SIG-M5 treated with dmso at 0.1 percent for 504 hours (cell line): ENCODE measurements at regions not wholly inside any gene's neighbourhood (a gene's known extent, or its start where the extent isn't known, plus 50 kb on each side); places are given as distances from the start of the nearest gene placed in this dataset.

Experiments used
- DNase-seq: peaks from one replicate; lab custom pipeline; 2025; ENCODE audit not compliant: unreplicated experiment; lab: John Stamatoyannopoulos, UW

DNA sequence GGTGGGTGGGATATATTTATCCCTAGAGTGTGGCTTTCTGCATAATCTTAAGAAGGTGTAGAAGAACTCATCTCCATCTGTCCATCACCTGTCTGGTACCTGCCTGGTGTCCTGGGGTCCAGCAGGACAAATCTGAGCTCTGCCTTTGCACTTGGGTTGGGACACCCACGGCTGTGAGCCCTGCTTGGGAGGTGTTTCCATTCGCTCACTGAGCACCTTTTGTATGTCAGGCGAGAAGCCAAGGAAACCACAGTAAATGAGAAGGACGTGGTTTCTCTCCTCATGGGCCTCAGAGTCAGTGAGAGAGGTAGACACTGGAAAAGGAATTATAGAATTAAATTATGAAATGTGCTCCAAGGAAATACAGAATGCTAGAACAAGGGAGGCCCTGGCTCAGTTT is 555.9 kb downstream of the MIAT start:
- DNase-seq, result no peak

GRCh38 chr22:27213766-27214581 is 556.6 kb downstream of the MIAT start:
- no peak for DNase-seq

DNA sequence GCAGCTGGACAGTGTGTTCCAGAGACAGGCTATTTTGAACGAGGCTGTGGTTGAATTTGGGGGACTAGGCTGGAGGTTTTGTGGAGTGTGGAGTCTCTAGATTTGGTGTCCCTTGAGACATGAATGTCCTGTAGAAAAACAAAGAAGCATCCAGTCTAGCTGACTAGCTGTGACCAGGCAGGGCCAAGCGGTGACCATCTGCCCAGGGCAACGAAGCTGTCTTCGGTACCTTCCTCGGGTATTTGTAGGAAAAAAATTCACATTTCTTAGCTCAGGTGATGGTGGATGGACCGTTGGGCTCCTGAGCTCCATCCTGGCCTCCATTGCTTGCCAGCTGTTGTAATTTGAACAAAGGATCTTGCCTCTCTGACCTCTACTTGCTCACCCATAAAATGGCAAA is 557.3 kb downstream of the MIAT start:
- DNase-seq, result no peak

DNA sequence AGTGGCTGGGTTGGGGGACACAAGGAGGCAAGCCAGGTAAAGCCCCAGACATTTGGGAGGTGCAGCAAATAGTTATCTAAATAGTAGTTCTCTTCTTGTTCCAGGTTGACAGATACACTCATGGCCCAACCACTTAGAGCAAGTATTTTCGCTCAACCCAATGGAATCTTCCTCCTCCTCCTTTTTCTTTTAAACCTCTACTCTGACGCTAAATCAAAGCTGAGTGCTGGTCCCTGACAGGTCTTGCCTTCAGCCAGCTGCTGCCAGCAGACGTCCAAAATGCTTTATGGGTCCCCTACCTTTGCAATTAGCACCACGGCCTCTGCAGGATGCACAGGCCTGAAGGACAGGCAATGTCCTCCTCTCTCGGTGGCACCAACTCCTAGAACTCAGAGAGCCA is 558.5 kb downstream of the MIAT start:
- DNase-seq, result no peak

DNA sequence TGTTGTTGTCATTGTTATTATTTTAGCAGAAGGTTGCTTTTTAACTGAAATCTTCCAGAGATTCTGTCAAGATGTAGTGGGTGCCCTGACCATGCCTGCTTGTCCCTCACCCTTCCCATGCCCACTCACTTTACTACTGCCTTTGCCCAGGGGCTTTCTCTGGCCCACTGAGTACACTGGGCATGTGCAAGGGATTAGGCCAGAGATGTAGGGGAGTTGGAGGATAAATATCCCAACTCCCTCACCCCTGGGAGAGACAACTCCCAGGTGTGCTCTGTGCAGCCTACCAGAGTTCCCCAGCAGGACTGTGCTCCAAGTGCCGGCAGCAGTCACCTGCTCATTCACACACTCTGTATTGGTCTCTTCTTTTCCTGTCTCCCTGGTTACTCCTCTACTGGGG is 559.1 kb downstream of the MIAT start:
- DNase-seq, result no peak

GRCh38 chr22:27217154-27217553 is 559.8 kb downstream of the MIAT start:
- no peak for DNase-seq

- no peak for DNase-seq
Observed at GRCh38 chr22:27218012-27218920, 560.9 kb downstream of the MIAT start.

DNA sequence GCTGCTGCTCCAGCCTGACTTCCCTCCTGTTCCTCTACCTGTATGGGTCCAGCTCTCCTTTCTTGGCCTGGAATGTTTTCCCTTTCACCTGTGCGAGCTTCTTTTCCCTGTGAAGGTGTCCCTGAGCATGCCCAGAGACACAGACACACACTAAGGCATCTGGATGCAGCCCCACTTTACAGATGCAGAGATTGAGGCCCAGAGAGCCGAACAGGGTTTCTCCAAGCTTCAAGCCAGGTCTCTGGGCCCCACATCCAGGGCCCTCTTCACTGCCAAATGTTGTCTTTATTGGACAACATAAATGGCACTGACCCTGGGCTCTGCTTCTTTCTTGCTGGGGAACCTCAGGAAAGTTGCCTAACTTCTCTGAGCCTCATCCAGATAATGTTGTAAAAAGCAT is 561.6 kb downstream of the MIAT start:
- DNase-seq, result no peak

DNA sequence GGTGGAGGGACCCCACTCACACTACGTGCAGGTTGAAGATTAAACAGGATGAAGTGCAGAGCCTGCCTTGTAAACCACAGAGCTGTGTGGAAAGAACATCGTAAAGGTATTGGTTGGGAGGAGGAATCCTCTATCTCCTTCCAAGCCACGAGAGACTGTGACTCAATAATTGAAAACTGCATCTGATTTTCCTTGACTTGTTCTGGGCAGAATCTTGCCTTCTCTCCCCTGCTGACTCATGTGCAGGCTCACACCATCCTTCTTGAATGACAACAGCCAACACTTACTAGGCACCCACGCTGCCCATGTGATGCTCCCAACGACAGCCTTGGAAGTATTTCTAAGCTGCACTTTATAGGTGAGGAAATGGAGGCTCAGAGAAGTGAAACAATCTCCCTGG is 563.0 kb downstream of the MIAT start:
- no peak for DNase-seq

DNA sequence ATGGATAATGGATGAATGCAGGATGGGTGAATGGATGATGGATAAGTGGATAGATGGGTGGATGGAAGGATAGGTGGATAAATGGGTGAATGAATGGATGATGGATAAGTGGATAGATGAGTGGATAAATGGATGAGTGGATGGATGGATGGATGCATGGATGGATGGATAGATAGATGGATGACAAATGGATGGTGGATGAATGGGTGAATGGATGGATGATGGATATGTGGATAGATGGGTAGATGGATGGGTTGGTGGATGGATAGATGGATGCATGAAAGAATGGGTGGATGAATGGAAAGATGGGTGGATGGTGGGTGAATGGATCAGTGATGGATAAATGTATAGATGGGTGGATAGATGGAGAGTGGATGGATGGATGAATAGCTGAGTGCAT is 564.8 kb downstream of the MIAT start:
- no peak for DNase-seq

DNA sequence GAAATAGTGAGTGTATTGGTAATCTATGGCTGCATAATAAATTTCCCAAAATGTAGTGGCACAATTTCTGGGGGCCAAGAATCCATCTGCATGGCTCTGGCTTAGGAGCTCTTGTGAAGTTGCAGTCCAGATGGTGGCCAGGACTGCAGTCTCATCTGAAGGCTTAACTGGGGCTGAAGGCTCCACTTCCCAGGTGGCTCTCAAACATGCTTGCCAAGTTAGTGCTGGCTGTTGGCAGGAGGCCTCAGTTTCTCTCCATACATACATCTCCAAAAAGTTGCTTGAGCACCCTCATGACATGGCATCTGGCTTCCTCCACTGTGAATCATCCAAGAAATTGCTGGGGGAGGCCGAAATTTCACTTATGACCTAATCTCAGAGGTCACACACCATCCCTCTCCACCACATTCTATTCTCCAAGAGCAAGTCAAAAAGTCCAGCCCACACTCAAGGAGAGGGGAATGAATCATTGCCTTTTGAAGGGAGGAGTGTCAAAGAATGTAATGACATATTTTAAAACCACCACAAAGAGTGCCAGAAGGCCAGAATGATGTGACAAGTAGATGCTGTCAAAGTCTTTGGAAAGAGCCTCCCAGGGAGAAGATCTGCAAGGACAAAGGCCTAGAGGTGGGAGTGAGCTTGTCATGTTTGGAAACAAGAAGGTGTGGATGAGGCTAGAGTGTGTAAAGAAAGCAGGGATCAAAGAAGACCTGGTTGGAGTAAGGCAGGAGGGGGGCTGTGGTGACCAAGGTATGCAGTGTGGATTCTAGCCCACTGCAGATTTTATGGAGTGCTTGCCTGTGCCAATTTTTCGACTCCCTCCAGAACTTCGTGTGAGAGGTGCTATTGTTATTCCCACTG is 566.2 kb downstream of the MIAT start:
- no peak for DNase-seq

GRCh38 chr22:27224485-27225374 is 567.3 kb downstream of the MIAT start:
- no peak for DNase-seq

GRCh38 chr22:27226666-27227065 is 569.3 kb downstream of the MIAT start:
- no peak for DNase-seq

GRCh38 chr22:27228771-27229170 is 571.4 kb downstream of the MIAT start:
- DNase-seq, result no peak

- DNase-seq, result no peak
Observed at GRCh38 chr22:27230189-27230588, 571.4 kb downstream of the MN1 start.

DNA sequence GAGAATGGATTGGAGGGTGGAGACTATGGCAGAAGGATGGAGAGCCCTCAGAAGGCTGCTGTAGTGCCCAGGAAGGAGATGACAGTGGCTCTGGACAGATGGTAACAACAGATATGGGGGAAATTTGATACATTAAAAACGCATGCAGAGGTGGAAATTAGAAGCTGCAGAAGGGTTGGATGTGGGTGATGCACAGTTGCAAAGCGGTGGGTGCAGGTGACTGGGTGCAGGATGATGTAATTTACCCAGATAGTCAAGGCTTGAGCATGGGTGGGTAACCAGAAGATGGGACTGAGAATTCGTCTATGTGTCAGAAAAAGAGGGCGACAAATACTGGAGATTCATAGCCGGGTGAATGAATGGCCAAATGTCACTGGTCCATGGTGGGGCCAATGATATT is 570.3 kb downstream of the MN1 start:
- no peak for DNase-seq

- no peak for DNase-seq
Observed at GRCh38 chr22:27232077-27232476, 569.5 kb downstream of the MN1 start.

GRCh38 chr22:27237080-27237741 is 564.3 kb downstream of the MN1 start:
- DNase-seq, result no peak

- DNase-seq, result no peak
Observed at GRCh38 chr22:27238935-27239510, 562.5 kb downstream of the MN1 start.
